Activated T-cell treated with anti-CD3 and anti-CD28 coated beads, Interleukin-2, amount 50 U/mL, for 48 hours (primary cell): ENCODE measurements at regions not wholly inside any gene's neighbourhood (a gene's known extent, or its start where the extent isn't known, plus 50 kb on each side); places are given as distances from the start of the nearest gene placed in this dataset.
A peak's percentile ranks its signal among the peaks of the same experiment; 100 is the strongest.

Experiments
- DNase-seq, 2 experiments: peaks; one replicate each; pipeline ENCODE4 v3.0.0-alpha.2; 2020

GRCh38 chr19:23855676-23856075, 59.0 kb upstream of the ZNF726 start:
- no peak for DNase-seq

GRCh38 chr19:23851966-23852365, 62.7 kb upstream of the ZNF726 start:
- no peak for DNase-seq

DNA sequence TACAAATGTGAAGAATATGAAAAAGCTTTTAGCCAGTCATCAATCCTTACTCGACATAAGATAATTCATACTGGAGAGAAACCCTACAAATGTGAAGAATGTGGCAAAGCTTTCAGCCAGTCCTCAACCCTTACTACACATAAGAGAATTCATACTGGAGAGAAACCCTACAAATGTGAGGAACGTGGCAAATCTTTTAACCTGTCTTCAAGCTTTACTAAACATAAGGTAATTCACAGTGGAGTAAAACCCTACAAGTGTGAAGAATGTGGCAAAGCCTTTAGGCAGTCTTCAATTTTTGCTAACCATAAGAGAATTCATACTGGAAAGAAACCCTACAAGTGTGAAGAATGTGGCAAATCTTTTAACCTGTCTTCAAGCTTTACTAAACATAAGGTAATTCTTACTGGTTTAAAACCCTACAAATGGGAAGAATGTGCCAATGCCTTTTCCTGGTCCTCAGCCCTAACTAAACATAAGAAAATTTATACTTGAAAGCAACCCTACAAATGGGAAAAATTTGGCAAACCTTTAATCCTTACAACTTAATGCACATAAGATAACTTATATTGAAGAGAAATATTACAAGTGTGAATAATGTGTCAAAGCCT, 74.1 kb upstream of the ZNF681 start:
- DNase-seq = no peak

GRCh38 chr19:23823952-23824389, 65.3 kb upstream of the ZNF681 start:
- DNase-seq = peak; percentile 23 to 32

DNA sequence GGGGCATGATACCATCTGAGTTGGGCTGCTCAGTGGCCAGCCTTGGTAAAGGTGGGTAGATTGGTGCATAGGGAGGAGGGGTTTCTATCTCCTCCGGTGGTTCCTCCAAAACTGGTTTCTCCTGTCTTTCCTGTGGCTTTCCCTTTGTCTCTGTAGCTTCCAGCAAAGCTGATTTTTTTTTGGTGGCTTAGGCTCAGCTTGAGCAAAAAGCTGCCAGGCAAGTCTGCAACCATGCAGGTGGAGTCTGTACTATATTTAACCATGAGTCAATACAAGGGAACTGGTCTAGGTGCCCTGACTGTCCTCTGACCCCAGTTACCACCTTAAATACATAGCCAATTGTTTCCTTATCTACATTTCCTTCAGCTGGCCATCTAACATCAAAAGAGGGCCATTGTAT, 64.0 kb upstream of the ZNF681 start:
- DNase-seq = no peak

DNA sequence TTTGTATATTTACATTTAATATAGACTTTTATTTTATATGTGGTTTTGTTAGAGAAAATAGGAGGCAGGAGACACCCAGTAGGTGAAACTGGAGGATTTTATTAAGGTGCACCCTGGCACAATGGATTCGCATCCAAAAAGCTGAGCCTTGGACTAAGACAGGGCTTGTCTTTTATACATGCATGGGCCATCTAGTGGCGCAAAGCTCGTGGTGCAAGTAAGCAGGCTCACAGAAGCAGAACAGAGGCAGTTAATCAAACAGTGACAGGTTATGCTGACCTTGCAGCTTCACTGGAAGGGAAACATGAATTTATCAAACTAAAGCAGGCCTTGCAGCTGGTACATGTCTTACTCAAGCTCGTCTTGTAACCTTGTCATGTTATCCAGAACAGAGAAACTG, 58.8 kb upstream of the ZNF681 start:
- peak; percentile 43 to 49 for DNase-seq

GRCh38 chr19:23810496-23810895, 51.8 kb upstream of the ZNF681 start:
- no peak for DNase-seq
